DND-41 (cell line): ENCODE measurements at regions not wholly inside any gene's neighbourhood (a gene's known extent, or its start where the extent isn't known, plus 50 kb on each side); places are given as distances from the start of the nearest gene placed in this dataset.

Experiments used
- EZH2 ChIP-seq: IDR thresholded peaks from 3 replicates; pipeline ENCODE4 v1.6.1; 2012; ENCODE audit warnings: borderline replicate concordance, low read depth, mild to moderate bottlenecking, moderate library complexity, low read length, inconsistent platforms; ENCODE audit not compliant: severe bottlenecking
- TF ChIP-seq, protein P1 (sequence below): IDR thresholded peaks from 2 replicates; pipeline ENCODE4 v1.5.1; 2012; ENCODE audit warnings: borderline replicate concordance, low read length, moderate library complexity, mild to moderate bottlenecking; ENCODE audit not compliant: poor library complexity, severe bottlenecking; ENCODE audit errors: extremely low read depth

DNA sequence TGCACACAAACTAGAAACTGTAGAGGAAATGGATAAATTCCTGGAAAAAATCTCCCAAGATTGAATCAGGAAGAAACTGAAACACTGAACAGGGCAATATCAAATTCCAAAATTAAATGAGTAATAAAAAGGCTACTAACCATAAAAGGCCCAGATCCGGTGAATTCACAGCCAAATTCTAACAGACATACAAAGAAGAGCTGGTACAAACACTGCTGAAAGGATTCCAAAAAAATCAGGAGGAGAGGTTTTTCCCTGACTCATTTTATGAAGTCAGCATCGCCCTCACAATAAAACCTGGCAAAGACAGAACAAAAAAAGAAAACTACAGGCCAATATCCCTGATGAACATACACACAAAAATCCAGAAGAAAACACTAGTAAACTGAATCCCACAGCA, 462.4 kb upstream of the THBS1 start:
- TF ChIP-seq, protein P1, sequence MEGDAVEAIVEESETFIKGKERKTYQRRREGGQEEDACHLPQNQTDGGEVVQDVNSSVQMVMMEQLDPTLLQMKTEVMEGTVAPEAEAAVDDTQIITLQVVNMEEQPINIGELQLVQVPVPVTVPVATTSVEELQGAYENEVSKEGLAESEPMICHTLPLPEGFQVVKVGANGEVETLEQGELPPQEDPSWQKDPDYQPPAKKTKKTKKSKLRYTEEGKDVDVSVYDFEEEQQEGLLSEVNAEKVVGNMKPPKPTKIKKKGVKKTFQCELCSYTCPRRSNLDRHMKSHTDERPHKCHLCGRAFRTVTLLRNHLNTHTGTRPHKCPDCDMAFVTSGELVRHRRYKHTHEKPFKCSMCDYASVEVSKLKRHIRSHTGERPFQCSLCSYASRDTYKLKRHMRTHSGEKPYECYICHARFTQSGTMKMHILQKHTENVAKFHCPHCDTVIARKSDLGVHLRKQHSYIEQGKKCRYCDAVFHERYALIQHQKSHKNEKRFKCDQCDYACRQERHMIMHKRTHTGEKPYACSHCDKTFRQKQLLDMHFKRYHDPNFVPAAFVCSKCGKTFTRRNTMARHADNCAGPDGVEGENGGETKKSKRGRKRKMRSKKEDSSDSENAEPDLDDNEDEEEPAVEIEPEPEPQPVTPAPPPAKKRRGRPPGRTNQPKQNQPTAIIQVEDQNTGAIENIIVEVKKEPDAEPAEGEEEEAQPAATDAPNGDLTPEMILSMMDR = no peak
- TF ChIP-seq EZH2 = no peak
